CD4-positive, alpha-beta T cell treated with Interleukin-10 for 1 hour (primary cell): ENCODE measurements at regions not wholly inside any gene's neighbourhood (a gene's known extent, or its start where the extent isn't known, plus 50 kb on each side); places are given as distances from the start of the nearest gene placed in this dataset.

Experiments used
- DNase-seq: peaks from one replicate; pipeline ENCODE4 v3.0.0-alpha.2; 2020

DNA sequence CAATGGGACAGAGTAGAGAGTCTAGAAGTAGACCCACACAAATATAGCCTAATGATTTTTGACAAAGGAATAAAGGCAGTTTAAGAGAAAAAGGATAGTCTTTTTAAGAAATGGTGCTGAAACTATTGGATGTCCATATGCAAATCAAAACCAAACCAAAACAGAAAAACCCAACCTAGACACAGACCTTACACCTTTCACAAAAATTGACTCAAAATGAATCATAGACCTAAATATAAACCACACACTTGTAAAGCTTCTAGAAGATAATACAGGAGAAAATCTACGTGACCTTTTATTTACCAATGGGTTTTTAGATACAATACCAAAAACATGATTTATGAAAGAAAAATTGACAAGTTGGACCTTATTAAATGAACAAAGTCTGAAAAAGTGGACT, 66.4 kb upstream of the MPHOSPH6 start:
- DNase-seq: no peak

DNA sequence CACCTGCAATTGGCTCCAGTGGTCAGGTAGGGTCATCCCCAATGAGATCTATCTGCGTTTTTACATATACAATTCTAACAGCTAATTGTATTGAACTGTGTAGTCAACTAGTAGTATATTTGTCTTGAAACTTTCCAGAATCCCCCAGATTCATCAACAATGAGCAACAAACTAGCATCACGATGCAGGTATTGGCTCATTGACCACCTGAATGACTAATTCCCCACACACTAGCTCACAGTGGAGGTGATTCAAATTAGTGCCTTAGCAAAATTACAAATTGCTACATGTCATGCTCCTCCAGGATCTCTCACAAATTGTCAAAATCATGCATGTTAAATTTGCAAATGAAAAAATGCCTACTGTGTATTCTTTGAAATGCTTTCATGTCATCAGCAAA, 62.8 kb upstream of the MPHOSPH6 start:
- no peak for DNase-seq

DNA sequence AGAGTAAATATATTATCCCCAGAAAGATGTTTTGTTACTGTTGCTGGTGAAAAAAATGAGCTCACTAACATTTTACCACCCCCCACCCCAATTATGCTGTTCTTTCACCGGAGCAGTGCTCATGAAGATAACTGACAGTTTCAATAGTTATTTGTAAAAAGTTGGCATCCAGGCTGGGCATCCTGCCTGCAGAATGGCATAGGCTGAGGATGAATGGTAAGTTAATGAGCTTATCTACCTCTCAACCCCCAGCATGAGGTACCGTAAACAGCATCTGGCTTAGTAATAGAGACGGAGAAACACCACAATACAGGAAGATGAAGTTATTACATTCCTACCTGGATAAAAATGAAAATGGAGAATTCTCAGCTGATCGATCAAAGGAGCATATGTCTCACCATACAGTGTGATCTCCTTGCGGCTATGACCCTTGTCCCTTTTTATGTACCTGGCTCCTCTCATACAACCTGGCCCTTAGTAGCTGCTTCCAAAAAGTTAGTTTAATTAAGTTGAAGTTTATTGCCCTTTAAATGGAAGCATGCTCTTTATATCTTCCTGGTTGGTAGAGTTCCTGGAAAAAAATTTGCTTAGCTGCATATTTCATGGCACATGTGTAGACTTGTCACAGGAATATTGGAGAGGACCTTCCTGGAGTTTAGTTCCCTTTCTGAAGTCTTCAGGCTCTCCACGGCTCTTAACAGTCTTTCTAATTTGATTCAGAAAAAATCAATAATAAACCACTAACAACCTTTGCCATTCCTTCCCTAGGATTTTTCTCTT, 61.2 kb upstream of the MPHOSPH6 start:
- no peak for DNase-seq

DNA sequence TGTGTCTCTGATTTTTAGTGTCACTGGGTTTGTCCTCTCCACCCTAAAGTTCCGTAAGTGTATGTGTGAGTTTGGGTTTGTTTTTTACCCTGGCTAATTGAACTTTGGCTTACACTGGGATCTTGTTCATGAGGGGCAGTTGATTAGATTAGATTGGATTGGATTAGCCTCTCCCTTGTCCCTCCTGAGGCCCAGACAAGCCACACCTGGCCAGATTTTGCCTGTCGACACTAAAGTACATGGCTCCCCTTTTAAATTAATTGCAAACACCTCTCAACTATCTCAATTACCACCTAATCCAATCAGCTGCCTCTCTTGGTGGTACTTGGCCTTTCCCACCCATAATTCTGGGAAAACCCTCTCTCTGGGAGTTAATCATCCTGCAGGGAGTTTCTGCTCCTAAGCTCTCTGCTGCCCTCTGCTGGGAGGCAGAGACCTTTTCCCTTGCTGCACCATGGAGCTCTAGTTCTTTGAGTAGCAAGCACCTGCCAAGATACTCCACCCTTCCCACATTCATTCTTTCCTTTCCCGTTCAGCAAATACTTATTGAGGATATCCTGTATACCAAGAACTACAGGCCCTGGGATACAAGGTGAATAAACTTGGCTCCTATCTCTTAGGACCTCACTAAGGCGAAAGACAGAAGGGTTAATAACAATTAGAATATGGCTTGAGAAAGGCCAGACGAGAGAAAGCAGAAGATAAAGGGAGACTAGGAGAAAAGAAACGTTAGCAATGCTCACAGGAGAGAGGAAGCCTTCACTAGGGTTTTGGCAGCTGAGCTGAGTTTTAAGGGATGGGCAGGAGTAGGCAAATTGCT, 60.0 kb upstream of the MPHOSPH6 start:
- DNase-seq: peak; percentile 51

DNA sequence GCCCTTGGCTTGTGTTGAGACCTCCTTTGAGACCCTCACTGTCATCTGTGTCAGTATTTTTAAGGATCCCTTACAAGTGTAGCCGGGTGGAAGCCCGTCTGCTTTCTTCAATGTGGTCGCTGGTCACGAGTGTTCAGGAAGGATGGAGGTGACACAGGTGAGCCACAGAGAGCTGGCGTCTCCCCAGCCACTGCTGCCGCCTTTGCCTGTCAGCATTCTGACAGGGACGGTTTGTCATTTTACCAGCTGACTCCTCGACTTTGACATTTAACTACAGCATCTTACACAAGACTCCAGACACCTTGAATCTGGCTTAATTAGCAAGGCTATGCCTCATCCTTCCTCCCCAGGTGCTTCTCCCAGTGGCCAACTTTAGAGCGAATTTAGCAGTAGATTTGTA, 56.3 kb upstream of the MPHOSPH6 start:
- no peak for DNase-seq

DNA sequence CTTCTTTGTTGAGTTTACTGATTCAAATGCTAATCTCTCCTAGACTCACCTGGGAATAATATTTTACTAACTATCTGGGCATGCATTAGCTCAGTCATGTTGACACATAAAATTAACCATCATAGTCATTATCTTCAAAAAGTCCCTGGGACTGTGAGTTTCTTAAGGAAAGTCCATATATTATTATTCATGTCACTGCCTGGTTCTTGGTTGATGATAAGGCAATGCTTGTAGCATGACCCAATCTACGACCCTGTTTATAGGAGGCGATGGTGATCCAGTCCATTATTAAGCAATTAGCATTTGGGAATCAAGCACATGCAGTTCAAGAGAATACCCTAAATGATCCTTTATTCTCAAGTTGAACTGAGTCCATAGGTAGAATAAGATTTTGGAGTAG, 54.8 kb upstream of the MPHOSPH6 start:
- DNase-seq: no peak

DNA sequence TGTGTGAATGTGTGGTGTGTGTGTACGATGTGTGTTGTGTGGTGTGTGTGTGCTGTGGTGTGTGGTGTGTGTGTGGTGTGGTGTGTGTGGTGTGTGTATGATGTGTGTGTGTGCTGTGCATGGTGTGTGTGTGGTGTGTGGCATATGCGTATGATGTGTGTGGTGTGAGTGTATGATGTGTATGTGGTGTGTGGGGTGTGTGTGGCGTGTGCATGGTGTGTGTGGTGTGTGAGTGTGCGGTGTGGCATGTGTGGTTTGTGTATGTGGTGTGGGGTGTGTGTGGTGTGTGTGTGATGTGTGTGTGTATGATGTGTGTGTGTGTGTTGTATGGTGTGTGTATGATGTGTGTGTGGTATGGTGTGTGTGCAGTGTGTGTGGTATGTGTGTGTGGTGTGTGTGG, 50.5 kb upstream of the MPHOSPH6 start:
- no peak for DNase-seq
